GM19438 (cell line): ENCODE measurements at regions not wholly inside any gene's neighbourhood (a gene's known extent, or its start where the extent isn't known, plus 50 kb on each side); places are given as distances from the start of the nearest gene placed in this dataset.

ENCODE experiments used
- ATAC-seq: cut with Tn5 transposase; IDR thresholded peaks from one replicate; pipeline ENCODE4 v1.9.1; 2021; ENCODE audit warnings: low read depth; ENCODE audit not compliant: unreplicated experiment

- no peak for ATAC-seq
These were observed 279.1 kb upstream of the MAGI2 start for GRCh38 chr7:79732535-79732934.

- ATAC-seq = no peak
These were observed 277.5 kb upstream of the MAGI2 start for GRCh38 chr7:79730971-79731370.

GRCh38 chr7:79723833-79724618 lies 270.6 kb upstream of the MAGI2 start:
- ATAC-seq = no peak

- no peak for ATAC-seq
These were observed 268.8 kb upstream of the MAGI2 start for GRCh38 chr7:79722217-79722616.

GRCh38 chr7:79719216-79719615 lies 265.7 kb upstream of the MAGI2 start:
- ATAC-seq = no peak

- ATAC-seq = no peak
These were observed 262.9 kb upstream of the MAGI2 start for GRCh38 chr7:79716329-79716728.

- ATAC-seq = no peak
These were observed 260.6 kb upstream of the MAGI2 start for GRCh38 chr7:79714081-79714480.

GRCh38 chr7:79713276-79713675 lies 259.8 kb upstream of the MAGI2 start:
- ATAC-seq = no peak

- ATAC-seq = no peak
These were observed 258.2 kb upstream of the MAGI2 start for GRCh38 chr7:79711660-79712059.

GRCh38 chr7:79709574-79710409 lies 256.3 kb upstream of the MAGI2 start:
- no peak for ATAC-seq

GRCh38 chr7:79702116-79702515 lies 248.6 kb upstream of the MAGI2 start:
- ATAC-seq = no peak

GRCh38 chr7:79692015-79692414 lies 238.5 kb upstream of the MAGI2 start:
- no peak for ATAC-seq

GRCh38 chr7:79691074-79691473 lies 237.6 kb upstream of the MAGI2 start:
- no peak for ATAC-seq

- no peak for ATAC-seq
These were observed 230.9 kb upstream of the MAGI2 start for GRCh38 chr7:79684384-79684783.

GRCh38 chr7:79683916-79684315 lies 230.4 kb upstream of the MAGI2 start:
- no peak for ATAC-seq

GRCh38 chr7:79683185-79683890 lies 229.9 kb upstream of the MAGI2 start:
- no peak for ATAC-seq

GRCh38 chr7:79681454-79681853 lies 228.0 kb upstream of the MAGI2 start:
- no peak for ATAC-seq

- ATAC-seq = no peak
These were observed 220.5 kb upstream of the MAGI2 start for GRCh38 chr7:79673969-79674368.

GRCh38 chr7:79673421-79673820 lies 220.0 kb upstream of the MAGI2 start:
- no peak for ATAC-seq

- ATAC-seq = no peak
These were observed 214.8 kb upstream of the MAGI2 start for GRCh38 chr7:79668292-79668691.

- no peak for ATAC-seq
These were observed 213.0 kb upstream of the MAGI2 start for GRCh38 chr7:79666472-79666871.
